GM18907 (cell line): ENCODE measurements at regions not wholly inside any gene's neighbourhood (a gene's known extent, or its start where the extent isn't known, plus 50 kb on each side); places are given as distances from the start of the nearest gene placed in this dataset.

ENCODE experiments used
- ATAC-seq: cut with Tn5 transposase; IDR thresholded peaks from one replicate; pipeline ENCODE4 v1.9.1; 2021; ENCODE audit warnings: mild to moderate bottlenecking, moderate library complexity; ENCODE audit not compliant: unreplicated experiment

DNA sequence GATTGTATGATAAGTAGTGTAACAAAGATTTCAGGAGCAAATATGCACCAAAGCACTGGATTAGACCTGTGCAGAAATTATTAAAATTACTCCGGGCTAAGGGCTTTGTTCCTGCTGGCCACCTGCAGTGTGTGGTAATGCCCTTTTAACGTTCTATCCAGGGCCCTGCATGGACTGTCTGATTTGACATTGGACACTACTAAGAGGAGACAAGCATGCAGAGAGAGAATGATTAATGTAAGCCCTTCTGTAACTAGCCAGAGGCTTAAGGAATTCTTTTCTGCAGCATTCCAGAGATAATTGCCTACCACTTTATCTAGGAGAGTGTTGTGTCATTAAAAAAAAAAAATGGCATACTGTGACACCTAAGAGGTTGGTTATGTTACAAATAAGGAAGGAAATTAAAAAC lies 117.0 kb downstream of the PCDH7 start:
- no peak for ATAC-seq

DNA sequence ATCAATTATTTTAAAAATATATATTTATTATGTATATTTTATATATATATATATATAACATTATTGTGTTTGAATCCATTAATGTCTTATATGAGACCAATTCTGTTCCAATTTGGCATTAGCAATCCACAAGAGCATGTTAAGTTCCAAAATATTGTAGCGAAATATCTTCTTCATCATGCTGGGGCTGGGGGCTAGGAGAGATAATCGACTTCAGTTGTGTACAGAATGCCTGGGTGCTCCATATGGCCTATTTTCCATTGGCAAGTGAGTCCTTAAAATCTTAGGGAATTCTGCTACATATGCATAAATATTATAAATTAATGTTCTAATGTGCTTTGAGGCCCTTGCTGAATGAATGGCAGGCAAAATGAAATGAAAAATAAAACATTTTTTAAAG lies 117.7 kb downstream of the PCDH7 start:
- no peak for ATAC-seq

DNA sequence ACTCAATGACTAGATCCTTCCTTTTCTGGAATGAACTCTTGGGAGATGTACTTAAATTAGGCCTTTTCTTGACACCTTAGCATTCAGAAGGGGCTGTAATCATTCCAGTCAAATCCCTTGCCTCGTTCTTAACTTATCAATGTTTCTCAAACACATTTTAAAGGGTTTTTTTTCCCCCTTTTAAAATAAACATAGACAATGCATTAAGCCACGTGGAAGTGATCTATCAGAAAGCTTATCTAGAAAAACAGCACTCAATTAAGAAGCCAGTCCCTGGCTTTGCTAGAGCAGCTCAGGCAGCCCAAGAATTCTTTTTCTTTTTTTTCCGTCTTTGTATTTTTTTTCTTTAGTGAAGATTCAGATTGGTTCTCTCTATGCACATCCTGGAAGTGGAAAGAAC lies 118.2 kb downstream of the PCDH7 start:
- ATAC-seq, result no peak

- no peak for ATAC-seq
Measured at GRCh38 chr4:30839583-30840520, 119.7 kb downstream of the PCDH7 start.

- ATAC-seq, result no peak
Measured at GRCh38 chr4:30840571-30840970, 120.4 kb downstream of the PCDH7 start.

- no peak for ATAC-seq
Measured at GRCh38 chr4:30842142-30842541, 122.0 kb downstream of the PCDH7 start.

DNA sequence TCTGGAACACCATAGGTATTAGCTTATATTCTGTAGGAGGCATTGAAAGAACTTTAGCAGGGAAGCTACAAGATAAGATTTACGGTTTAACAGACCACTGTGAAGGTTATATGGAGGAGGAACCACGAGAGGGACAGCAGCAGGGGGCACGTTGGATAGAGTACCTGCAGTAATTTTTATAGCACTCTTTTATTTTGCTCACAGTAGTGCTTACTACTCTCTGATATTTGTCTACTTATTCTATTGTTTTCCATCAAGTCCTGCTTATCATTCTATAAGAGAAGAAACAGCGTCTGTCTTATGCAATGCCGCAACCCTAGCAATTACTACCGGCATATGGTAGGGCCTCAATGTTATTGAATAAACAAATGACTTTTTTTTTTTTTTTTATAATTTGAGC lies 122.5 kb downstream of the PCDH7 start:
- no peak for ATAC-seq

- ATAC-seq, result no peak
Measured at GRCh38 chr4:30844861-30845582, 124.9 kb downstream of the PCDH7 start.

GRCh38 chr4:30847167-30847566 lies 127.0 kb downstream of the PCDH7 start:
- ATAC-seq, result no peak

DNA sequence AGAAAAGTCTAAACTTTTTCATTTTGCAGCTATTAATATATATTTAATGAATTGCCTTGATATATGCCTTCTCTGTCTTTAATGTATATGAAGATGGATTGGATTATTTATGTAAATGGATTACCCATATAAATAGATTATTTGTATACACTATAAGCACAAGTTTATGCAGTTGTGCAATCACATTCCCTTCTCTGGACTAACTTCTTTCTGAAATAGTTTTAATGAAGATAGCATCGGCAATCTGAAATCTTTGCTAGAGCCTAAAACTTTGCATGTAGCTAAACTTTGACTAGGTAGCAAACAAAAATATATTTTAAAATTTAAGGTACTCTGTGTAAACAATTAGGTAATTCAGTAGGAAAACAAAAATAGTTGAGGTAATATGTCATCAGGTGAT lies 127.8 kb downstream of the PCDH7 start:
- no peak for ATAC-seq

DNA sequence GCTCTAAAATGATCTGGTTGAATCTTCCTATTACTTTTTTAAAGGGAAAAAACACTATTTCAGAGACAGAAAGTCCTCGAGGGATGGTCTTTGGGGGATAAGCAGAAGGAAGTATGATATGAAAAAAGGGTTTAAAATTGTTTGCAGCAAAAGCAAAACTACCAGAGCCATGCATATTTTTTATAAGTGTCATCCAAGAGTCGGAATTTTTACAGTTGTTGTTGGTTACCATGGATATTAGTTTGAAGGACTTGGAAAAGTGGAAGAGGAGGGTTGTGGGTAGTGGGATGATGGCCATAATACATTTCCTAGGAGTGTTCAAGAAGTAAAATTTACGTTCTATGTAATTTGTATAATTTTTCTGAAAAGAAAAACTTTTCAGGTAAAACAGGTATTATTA lies 134.4 kb downstream of the PCDH7 start:
- ATAC-seq, result no peak

DNA sequence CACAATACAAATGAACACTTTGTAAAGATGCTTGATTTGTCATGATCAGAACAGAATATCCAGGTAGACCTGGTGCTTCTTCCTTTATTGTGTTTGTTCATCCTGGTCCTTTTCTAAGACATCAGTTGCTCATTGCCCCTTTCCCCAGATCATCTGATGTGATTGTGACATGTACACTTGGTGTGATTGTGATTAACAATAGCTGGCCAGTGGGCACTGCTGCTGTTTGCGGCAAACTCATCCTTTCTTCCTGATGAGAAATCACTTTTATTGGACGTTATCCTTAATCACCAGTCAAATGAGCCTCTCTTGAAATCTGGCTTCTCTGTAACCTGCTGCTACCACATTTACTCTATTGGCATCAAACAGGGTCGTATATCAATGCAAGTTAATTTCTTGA lies 135.1 kb downstream of the PCDH7 start:
- ATAC-seq, result no peak

DNA sequence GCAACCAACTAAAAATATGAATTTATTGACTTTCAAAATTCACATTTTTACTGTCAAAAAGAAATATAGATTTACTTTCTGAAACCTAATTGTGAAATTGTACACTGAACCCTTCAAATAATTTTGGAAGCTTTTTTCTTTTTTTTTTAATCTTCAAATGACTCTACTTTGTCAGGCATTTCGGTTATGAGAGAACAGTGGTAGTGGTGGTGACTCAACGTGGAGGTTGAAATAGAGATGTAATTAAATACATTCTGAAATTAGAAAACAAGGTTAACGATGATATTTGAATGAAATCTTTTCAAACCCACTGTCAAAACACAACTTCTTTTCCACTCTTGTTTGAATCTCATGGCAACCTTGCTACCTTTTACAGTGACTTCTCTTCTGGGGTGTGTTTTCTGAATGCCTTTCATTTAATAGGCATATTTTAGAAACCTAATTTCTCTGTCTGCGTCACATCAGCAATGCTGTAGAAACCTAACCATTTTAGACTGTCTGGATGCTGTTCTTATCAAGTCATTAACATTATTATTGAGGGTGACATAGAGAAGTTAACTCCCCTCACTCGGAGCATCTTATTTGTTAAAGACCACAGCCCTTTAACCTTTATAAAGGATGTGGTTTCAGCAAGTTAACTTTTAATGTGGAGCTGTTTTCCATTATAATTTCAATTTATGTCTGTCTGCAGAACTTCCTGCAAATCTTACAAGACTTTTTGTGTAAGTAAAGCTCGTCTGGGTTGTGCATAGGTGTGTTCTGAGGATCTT lies 136.8 kb downstream of the PCDH7 start:
- ATAC-seq, result no peak

DNA sequence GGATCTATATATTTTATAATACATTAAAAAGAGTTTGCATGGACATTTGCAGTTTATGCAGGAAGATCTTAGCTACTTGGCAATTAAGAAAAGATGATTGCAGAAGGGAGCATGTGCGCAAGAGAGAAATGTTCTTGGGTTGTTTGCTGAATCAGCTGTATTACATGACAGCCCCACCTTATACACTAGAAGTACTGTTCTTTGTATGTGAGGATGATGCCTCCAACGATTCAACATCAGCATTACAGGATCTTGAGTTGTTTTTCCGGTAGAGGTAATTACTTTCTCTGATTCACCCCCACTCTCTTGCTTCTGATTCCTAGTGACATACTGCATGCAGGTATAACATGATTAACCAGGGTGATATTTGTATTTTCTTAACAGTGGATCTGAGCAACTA lies 140.8 kb downstream of the PCDH7 start:
- ATAC-seq, result no peak

GRCh38 chr4:30862196-30862595 lies 142.0 kb downstream of the PCDH7 start:
- ATAC-seq, result no peak

DNA sequence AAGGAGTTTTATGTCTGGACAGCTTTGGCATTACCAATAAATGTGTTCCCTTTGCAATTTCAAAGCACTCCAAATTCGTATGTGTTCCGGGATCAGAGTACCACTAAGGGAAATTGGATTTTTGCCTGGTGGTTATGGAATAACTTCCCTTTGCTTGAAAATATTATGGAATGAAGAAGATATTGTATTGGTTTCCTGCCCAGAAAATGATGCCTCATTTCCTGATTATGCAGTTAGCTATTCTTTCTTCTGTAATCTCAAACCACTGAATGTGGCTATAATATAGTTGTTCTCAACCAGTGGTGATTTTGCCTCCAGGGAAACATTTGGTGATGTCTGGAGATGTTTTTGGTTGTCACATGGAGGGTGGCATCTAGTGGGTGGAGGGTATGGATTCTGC lies 142.9 kb downstream of the PCDH7 start:
- ATAC-seq, result no peak

- no peak for ATAC-seq
Measured at GRCh38 chr4:30865691-30866090, 145.5 kb downstream of the PCDH7 start.

GRCh38 chr4:30866346-30866745 lies 146.2 kb downstream of the PCDH7 start:
- no peak for ATAC-seq

DNA sequence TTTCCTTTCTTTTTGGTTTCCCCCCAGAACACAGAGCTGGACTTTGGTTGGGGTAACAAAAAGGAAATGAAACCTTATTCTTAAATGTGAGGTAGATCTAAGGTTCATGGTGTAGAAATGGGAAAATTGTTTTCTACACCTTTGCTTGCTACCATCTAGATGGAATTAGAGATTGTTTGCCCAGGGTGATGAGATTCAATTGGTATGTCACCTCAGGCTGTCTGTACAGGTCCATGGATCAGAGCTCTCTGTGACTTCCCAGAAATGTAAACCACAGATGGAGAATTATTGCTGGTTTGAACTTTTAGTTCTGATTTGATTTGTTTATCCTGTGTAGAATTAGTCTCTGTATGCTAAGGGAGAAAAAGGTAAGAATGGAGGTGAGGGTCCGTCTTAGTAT lies 146.7 kb downstream of the PCDH7 start:
- no peak for ATAC-seq

DNA sequence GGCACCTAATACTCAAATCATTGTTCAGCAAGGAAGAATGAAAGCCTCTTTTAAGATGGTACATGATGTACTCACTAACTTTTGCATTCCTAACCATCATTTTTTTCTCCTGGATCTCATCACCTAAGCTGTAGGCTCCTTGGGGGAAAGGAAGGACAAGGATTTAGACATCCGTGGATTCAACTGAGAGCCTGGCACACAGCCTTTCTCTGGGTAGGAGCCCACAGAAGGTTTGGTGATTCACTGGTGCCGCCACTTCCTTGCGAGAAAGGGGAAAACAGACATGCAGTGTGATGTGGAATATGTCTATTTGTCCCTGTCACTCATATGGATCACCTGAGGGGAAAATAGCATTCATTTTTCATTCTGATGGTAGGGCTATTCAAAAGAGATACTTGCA lies 147.3 kb downstream of the PCDH7 start:
- no peak for ATAC-seq

DNA sequence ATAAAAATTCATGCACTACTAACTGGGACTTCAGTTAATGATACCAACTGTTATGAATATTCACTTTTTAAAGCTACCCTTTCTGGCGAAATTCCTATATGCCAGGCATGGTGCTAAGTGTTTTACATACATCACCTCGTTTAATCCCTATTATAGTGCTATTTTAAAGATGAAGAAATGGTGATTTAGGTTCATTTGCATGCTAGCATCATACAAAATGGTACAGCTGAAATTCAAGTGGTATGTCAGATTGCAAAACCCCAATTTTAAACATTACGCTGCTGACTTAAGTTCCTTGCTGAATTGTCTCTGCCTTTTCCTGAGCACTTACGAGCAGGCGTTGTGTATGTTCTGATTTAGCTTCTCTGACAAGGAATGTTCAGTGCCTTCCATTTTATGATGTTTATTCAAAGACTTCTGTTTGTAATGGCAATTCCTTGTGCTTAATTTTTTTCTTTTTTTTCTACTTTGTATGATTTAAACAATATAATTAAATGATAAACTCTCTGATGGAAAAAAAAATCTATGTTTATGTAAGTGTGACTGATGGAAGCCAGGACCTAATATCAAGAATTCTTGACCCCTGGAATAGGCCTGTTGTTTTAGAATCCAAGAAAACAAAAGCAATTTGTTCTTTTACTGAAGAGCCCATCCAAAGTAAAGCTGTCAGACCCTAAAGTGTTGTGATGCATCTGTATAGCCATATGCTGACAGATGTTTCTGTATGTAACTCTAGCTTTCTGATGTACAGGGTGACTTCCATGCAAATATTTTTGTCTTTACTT lies 148.1 kb downstream of the PCDH7 start:
- ATAC-seq, result no peak
